Keratinocyte (primary cell): ENCODE measurements at regions not wholly inside any gene's neighbourhood (a gene's known extent, or its start where the extent isn't known, plus 50 kb on each side); places are given as distances from the start of the nearest gene placed in this dataset.

Source experiments
- DNase-seq: peaks from one replicate; pipeline ENCODE4 v3.0.0-alpha.2; 2011; ENCODE audit warnings: low read depth, missing footprints, low spot score
- FAIRE-seq: peaks from 2 replicates; lab custom pipeline; 2011; peaks lifted over from hg19 to GRCh38; lab: Jason Lieb, UNC
- H2AFZ ChIP-seq: 2 replicates; pipeline ENCODE4 v1.6.0; 2012; ENCODE audit warnings: low read length, control low read depth, inconsistent platforms; ENCODE audit not compliant: control insufficient read depth
- H3K27ac ChIP-seq: 2 replicates; pipeline ENCODE4 v1.5.1; 2011; ENCODE audit warnings: low read length; ENCODE audit not compliant: control insufficient read depth, insufficient read depth
- H3K27me3 ChIP-seq: 3 replicates; pipeline ENCODE4 v1.6.0; 2011; ENCODE audit warnings: low read length; ENCODE audit not compliant: control insufficient read depth, insufficient read depth; ENCODE audit errors: extremely low read depth
- H3K36me3 ChIP-seq, 2 experiments: 2 replicates in 1 of 2; 3 replicates in 1 of 2; pipeline ENCODE4 v1.5.1; 2011; ENCODE audit warnings: low read length in 2 of 2, mild to moderate bottlenecking in 1 of 2; ENCODE audit not compliant: control insufficient read depth in 2 of 2, insufficient read depth in 2 of 2; ENCODE audit errors: extremely low read depth in 1 of 2
- H3K4me1 ChIP-seq: 3 replicates; pipeline ENCODE4 v1.5.1; 2011; ENCODE audit warnings: low read length; ENCODE audit not compliant: control insufficient read depth, insufficient read depth; ENCODE audit errors: extremely low read depth
- H3K4me2 ChIP-seq: 3 replicates; pipeline ENCODE4 v1.6.0; 2011; ENCODE audit warnings: low read depth, low read length; ENCODE audit not compliant: control insufficient read depth, insufficient read depth; ENCODE audit errors: extremely low read depth
- H3K4me3 ChIP-seq, 3 experiments: fragments of 200-600 bp in 1 of 3; sonication (generic) in 1 of 3; 2 replicates in 2 of 3; 3 replicates in 1 of 3; pipeline ENCODE4 v1.5.1; 2011 to 2016; ENCODE audit warnings: low read length in 3 of 3, mild to moderate bottlenecking in 3 of 3, control low read depth in 2 of 3, inconsistent platforms in 1 of 3, low read depth in 1 of 3, mixed read lengths in 1 of 3, mixed run types in 1 of 3, moderate library complexity in 1 of 3; ENCODE audit not compliant: control insufficient read depth in 2 of 3, insufficient read depth in 2 of 3; ENCODE audit errors: extremely low read depth in 1 of 3
- H3K79me2 ChIP-seq: 2 replicates; pipeline ENCODE4 v1.6.0; 2012; ENCODE audit warnings: low read length; ENCODE audit not compliant: control insufficient read depth, insufficient read depth
- H3K9ac ChIP-seq: 3 replicates; pipeline ENCODE4 v1.6.0; 2011; ENCODE audit warnings: low read length; ENCODE audit not compliant: control insufficient read depth, insufficient read depth; ENCODE audit errors: extremely low read depth
- H3K9me1 ChIP-seq: 3 replicates; pipeline ENCODE4 v1.6.0; 2011; ENCODE audit warnings: low read length; ENCODE audit not compliant: control insufficient read depth, insufficient read depth; ENCODE audit errors: extremely low read depth
- H3K9me3 ChIP-seq: 2 replicates; pipeline ENCODE4 v1.5.1; 2012; ENCODE audit warnings: low read depth, low read length; ENCODE audit not compliant: control insufficient read depth
- H4K20me1 ChIP-seq: 3 replicates; pipeline ENCODE4 v1.6.0; 2011; ENCODE audit warnings: low read length; ENCODE audit not compliant: control insufficient read depth, insufficient read depth; ENCODE audit errors: extremely low read depth
- CTCF ChIP-seq, 3 experiments: IDR thresholded peaks in 1 of 3; conservative IDR thresholded peaks in 1 of 3; optimal IDR thresholded peaks in 1 of 3; 2 replicates in 2 of 3; 3 replicates in 1 of 3; pipeline versions ENCODE3 to v1.5.1; 2011; ENCODE audit warnings: low read length in 3 of 3, mild to moderate bottlenecking in 3 of 3, moderate library complexity in 2 of 3, control low read depth in 1 of 3, inconsistent platforms in 1 of 3; ENCODE audit not compliant: insufficient read depth in 2 of 3; ENCODE audit errors: extremely low read depth in 1 of 3
- EZH2 ChIP-seq: IDR thresholded peaks from one replicate; pipeline ENCODE4 v1.6.1; 2012; ENCODE audit warnings: inconsistent platforms, mild to moderate bottlenecking, low read length, moderate library complexity
- dilution Hi-C: fragments of 300-500 bp; cut with MboI; formaldehyde crosslinking; loops from one replicate; pipeline ENCODE4 v1.7.0; 2020; ENCODE audit warnings: low sequenced_read_pairs; ENCODE audit not compliant: extremely low pct_ligation_motif_present

- H4K20me1 ChIP-seq: no peaks in the 10 kb centered on the region
- H3K4me2 ChIP-seq: no peak overlapping the region
- no peaks in the 10 kb centered on the region for H3K79me2 ChIP-seq
- H3K27me3 ChIP-seq: peaks cover 19% of the 10 kb centered on the region
- no peaks in the 10 kb centered on the region for H3K4me1 ChIP-seq
- no peak for DNase-seq
- no peak overlapping the region for H3K27ac ChIP-seq
- H3K9ac ChIP-seq: no peak overlapping the region
- H3K4me3 ChIP-seq: no peak overlapping the region
- dilution Hi-C loops: no loop called here
- H2AFZ ChIP-seq: no peak overlapping the region
- no peaks in the 10 kb centered on the region for H3K9me1 ChIP-seq
- TF ChIP-seq CTCF (optimal IDR thresholded peaks at IDR 0.05 in 1 of 3, IDR thresholded peaks at IDR 0.05 in 1 of 3, conservative IDR thresholded peaks at IDR 0.05 in 1 of 3; ENCODE audit: extremely low read depth in 1 of 3, insufficient read depth in 2 of 3, low read length in 3 of 3): no peak
- no peak for TF ChIP-seq EZH2
- no peak for FAIRE-seq
- no peaks in the 10 kb centered on the region for H3K9me3 ChIP-seq
- no peaks in the 10 kb centered on the region for H3K36me3 ChIP-seq
Observed at GRCh38 chr15:77720655-77721054, 87.9 kb upstream of the LINGO1 start.

GRCh38 chr15:77720173-77720572 lies 87.5 kb upstream of the LINGO1 start:
- Histone ChIP-seq H3K27me3 (peaks cover 19% of the 10 kb centered on the region), H4K20me1 (no peaks in the 10 kb centered on the region), H3K4me1 (no peaks in the 10 kb centered on the region), H3K4me3 (no peak overlapping the region), H3K9me1 (no peaks in the 10 kb centered on the region), H3K79me2 (no peaks in the 10 kb centered on the region), H3K4me2 (no peak overlapping the region), H2AFZ (no peak overlapping the region), H3K36me3 (no peaks in the 10 kb centered on the region), H3K9ac (no peak overlapping the region), H3K27ac (no peak overlapping the region), H3K9me3 (no peaks in the 10 kb centered on the region)
- no peak for DNase-seq
- dilution Hi-C loops: no loop called here
- no peak for FAIRE-seq
- TF ChIP-seq CTCF (optimal IDR thresholded peaks at IDR 0.05 in 1 of 3, IDR thresholded peaks at IDR 0.05 in 1 of 3, conservative IDR thresholded peaks at IDR 0.05 in 1 of 3; ENCODE audit: extremely low read depth in 1 of 3, insufficient read depth in 2 of 3, low read length in 3 of 3) (no peak), EZH2 (no peak)
